GM23338 (cell line): ENCODE measurements at regions not wholly inside any gene's neighbourhood (a gene's known extent, or its start where the extent isn't known, plus 50 kb on each side); places are given as distances from the start of the nearest gene placed in this dataset.

Experiments used
- ATAC-seq: fragments of 200-7000 bp; cut with Tn5 transposase; 3 replicates; pipeline ENCODE4 v1.9.1; 2020
- DNase-seq: peaks from one replicate; pipeline ENCODE4 v3.0.0-alpha.2; 2015; ENCODE audit warnings: low spot score
- H2AFZ ChIP-seq: fragments of 200-600 bp; sonication (generic); 2 replicates; pipeline ENCODE4 v1.8.0; 2016; ENCODE audit warnings: antibody characterized with exemption, mild to moderate bottlenecking, moderate library complexity
- H3F3A ChIP-seq: fragments of 200-600 bp; sonication (generic); replicated peaks from 2 replicates; pipeline ENCODE4 v1.8.0; 2017; ENCODE audit warnings: antibody characterized with exemption, mixed run types, low read depth
- H3K27ac ChIP-seq: fragments of 200-600 bp; sonication (generic); 2 replicates; pipeline ENCODE4 v1.6.1; 2016; ENCODE audit warnings: low read depth
- H3K27me3 ChIP-seq: fragments of 200-600 bp; sonication (generic); 2 replicates; pipeline ENCODE4 v1.8.0; 2016; ENCODE audit warnings: mild to moderate bottlenecking, mixed run types, moderate library complexity; ENCODE audit not compliant: insufficient read depth
- H3K36me3 ChIP-seq: fragments of 200-600 bp; sonication (generic); 2 replicates; pipeline ENCODE4 v1.8.0; 2016; ENCODE audit warnings: mild to moderate bottlenecking; ENCODE audit not compliant: insufficient read depth
- H3K4me1 ChIP-seq: fragments of 200-600 bp; sonication (generic); 2 replicates; pipeline ENCODE4 v1.8.0; 2016; ENCODE audit warnings: mild to moderate bottlenecking, moderate library complexity; ENCODE audit not compliant: insufficient read depth
- H3K4me2 ChIP-seq: fragments of 200-600 bp; sonication (generic); 2 replicates; pipeline ENCODE4 v1.7.1; 2017; ENCODE audit warnings: mixed run types
- H3K4me3 ChIP-seq: fragments of 200-600 bp; sonication (generic); 2 replicates; pipeline ENCODE4 v1.6.1; 2016; ENCODE audit warnings: mixed run types
- H3K79me2 ChIP-seq: fragments of 200-600 bp; sonication (generic); replicated peaks from 2 replicates; pipeline ENCODE4 v1.8.0; 2017; ENCODE audit warnings: mild to moderate bottlenecking; ENCODE audit not compliant: insufficient read depth
- H3K9me2 ChIP-seq: fragments of 200-600 bp; sonication (generic); 2 replicates; pipeline ENCODE4 v1.8.0; 2017; ENCODE audit not compliant: insufficient read depth
- H4K20me1 ChIP-seq: fragments of 200-600 bp; sonication (generic); replicated peaks from 2 replicates; pipeline ENCODE4 v1.8.0; 2017; ENCODE audit warnings: mild to moderate bottlenecking; ENCODE audit not compliant: insufficient read depth
- H3K27ac Mint-ChIP-seq: 2 replicates; pipeline ENCODE4 v1.8.0; 2020; ENCODE audit warnings: inconsistent platforms, mild to moderate bottlenecking, moderate library complexity, mixed read lengths
- H3K27me3 Mint-ChIP-seq: 3 replicates; pipeline ENCODE4 v1.8.0; 2022; ENCODE audit warnings: low read depth, mild to moderate bottlenecking, moderate library complexity, mixed read lengths, inconsistent platforms; ENCODE audit not compliant: insufficient read depth, poor library complexity
- H3K36me3 Mint-ChIP-seq: 3 replicates; pipeline ENCODE4 v1.8.0; 2021; ENCODE audit warnings: low read depth, mild to moderate bottlenecking, inconsistent platforms, moderate library complexity, mixed read lengths
- H3K4me1 Mint-ChIP-seq: 3 replicates; pipeline ENCODE4 v1.8.0; 2020; ENCODE audit warnings: mild to moderate bottlenecking, inconsistent platforms, mixed read lengths
- H3K4me3 Mint-ChIP-seq: 3 replicates; pipeline ENCODE4 v1.8.0; 2021; ENCODE audit warnings: moderate library complexity, mild to moderate bottlenecking, inconsistent platforms, mixed read lengths
- H3K9me3 Mint-ChIP-seq: 3 replicates; pipeline ENCODE4 v1.8.0; 2020; ENCODE audit warnings: moderate library complexity, mild to moderate bottlenecking, inconsistent platforms, mixed read lengths
- ETS1 ChIP-seq: IDR thresholded peaks from 2 replicates; pipeline ENCODE4 v1.6.1; 2016; ENCODE audit warnings: antibody characterized with exemption
- JUNB ChIP-seq: IDR thresholded peaks from one replicate; pipeline ENCODE4 v1.6.1; 2016; ENCODE audit warnings: antibody characterized with exemption; ENCODE audit not compliant: unreplicated experiment
- POLR2AphosphoS5 ChIP-seq: IDR thresholded peaks from 2 replicates; pipeline ENCODE4 v1.6.1; 2016; ENCODE audit warnings: antibody characterized with exemption, low read depth
- STAT1 ChIP-seq: IDR thresholded peaks from one replicate; pipeline ENCODE4 v1.6.1; 2016; ENCODE audit warnings: antibody characterized with exemption; ENCODE audit not compliant: unreplicated experiment
- TF ChIP-seq, protein P1 (sequence below): fragments of 250-450 bp; sonication (Bioruptor Pico); IDR thresholded peaks from 2 replicates; pipeline ENCODE4 v1.5.0; 2020; ENCODE audit warnings: mild to moderate bottlenecking, moderate library complexity

DNA sequence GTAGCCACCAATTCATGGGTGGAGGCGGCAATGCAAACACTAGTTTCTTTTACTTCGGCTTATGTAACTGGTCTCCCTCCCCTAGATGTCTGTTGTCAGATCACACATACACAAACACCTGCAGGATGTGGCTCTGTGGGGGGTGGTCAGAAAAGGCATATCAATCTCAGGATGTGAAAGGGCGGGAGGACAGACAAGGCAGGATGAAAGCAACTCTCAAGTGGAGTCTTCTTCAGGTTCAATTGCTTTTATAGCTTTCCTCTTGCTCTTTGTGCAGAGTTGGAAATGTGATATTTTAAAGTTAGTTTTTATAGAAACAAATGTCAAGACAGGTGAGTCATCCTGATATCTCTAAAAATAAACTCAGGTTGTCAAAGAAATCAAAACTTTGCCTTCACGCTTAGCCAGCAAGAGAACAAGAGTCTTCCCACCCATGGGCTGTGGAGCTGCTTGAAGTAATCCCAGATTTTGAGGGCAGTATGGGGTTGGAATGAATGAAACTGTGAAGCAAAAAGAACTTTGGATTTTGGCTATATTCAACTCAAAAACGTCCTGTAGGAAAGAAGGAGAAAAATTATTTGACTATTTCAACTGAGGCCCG lies 423.4 kb downstream of the GUCY1A2 start:
- Histone ChIP-seq H2AFZ (no peak overlapping the region), H4K20me1 (no peaks in the 10 kb centered on the region), H3K79me2 (no peaks in the 10 kb centered on the region), H3K4me3 (no peak overlapping the region), H3K4me2 (peak overlapping the region; percentile 52; the same call in 1 of the 2 replicates), H3K36me3 (no peaks in the 10 kb centered on the region), H3K27ac (no peak overlapping the region), H3F3A (no peaks in the 10 kb centered on the region), H3K27me3 (no peaks in the 10 kb centered on the region), H3K4me1 (peaks cover 15% of the 10 kb centered on the region), H3K9me2 (peaks cover 10% of the 10 kb centered on the region)
- H3K4me1 Mint-ChIP-seq = peaks cover 20% of the 10 kb centered on the region; the same call in 2 of the 3 replicates
- H3K4me3 Mint-ChIP-seq = no peak overlapping the region
- TF ChIP-seq STAT1 (no peak), ETS1 (peak; percentile 42; the same call in 1 of the 2 replicates), POLR2AphosphoS5 (no peak), JUNB (no peak)
- TF ChIP-seq, protein P1, sequence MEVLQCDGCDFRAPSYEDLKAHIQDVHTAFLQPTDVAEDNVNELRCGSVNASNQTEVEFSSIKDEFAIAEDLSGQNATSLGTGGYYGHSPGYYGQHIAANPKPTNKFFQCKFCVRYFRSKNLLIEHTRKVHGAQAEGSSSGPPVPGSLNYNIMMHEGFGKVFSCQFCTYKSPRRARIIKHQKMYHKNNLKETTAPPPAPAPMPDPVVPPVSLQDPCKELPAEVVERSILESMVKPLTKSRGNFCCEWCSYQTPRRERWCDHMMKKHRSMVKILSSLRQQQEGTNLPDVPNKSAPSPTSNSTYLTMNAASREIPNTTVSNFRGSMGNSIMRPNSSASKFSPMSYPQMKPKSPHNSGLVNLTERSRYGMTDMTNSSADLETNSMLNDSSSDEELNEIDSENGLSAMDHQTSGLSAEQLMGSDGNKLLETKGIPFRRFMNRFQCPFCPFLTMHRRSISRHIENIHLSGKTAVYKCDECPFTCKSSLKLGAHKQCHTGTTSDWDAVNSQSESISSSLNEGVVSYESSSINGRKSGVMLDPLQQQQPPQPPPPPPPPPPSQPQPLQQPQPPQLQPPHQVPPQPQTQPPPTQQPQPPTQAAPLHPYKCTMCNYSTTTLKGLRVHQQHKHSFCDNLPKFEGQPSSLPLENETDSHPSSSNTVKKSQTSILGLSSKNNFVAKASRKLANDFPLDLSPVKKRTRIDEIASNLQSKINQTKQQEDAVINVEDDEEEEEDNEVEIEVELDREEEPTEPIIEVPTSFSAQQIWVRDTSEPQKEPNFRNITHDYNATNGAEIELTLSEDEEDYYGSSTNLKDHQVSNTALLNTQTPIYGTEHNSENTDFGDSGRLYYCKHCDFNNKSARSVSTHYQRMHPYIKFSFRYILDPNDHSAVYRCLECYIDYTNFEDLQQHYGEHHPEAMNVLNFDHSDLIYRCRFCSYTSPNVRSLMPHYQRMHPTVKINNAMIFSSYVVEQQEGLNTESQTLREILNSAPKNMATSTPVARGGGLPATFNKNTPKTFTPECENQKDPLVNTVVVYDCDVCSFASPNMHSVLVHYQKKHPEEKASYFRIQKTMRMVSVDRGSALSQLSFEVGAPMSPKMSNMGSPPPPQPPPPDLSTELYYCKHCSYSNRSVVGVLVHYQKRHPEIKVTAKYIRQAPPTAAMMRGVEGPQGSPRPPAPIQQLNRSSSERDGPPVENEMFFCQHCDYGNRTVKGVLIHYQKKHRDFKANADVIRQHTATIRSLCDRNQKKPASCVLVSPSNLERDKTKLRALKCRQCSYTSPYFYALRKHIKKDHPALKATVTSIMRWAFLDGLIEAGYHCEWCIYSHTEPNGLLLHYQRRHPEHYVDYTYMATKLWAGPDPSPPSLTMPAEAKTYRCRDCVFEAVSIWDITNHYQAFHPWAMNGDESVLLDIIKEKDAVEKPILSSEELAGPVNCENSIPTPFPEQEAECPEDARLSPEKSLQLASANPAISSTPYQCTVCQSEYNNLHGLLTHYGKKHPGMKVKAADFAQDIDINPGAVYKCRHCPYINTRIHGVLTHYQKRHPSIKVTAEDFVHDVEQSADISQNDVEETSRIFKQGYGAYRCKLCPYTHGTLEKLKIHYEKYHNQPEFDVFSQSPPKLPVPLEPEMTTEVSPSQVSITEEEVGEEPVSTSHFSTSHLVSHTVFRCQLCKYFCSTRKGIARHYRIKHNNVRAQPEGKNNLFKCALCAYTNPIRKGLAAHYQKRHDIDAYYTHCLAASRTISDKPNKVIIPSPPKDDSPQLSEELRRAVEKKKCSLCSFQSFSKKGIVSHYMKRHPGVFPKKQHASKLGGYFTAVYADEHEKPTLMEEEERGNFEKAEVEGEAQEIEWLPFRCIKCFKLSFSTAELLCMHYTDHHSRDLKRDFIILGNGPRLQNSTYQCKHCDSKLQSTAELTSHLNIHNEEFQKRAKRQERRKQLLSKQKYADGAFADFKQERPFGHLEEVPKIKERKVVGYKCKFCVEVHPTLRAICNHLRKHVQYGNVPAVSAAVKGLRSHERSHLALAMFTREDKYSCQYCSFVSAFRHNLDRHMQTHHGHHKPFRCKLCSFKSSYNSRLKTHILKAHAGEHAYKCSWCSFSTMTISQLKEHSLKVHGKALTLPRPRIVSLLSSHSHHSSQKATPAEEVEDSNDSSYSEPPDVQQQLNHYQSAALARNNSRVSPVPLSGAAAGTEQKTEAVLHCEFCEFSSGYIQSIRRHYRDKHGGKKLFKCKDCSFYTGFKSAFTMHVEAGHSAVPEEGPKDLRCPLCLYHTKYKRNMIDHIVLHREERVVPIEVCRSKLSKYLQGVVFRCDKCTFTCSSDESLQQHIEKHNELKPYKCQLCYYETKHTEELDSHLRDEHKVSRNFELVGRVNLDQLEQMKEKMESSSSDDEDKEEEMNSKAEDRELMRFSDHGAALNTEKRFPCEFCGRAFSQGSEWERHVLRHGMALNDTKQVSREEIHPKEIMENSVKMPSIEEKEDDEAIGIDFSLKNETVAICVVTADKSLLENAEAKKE (CRISPR knock-in tag) = 0 out of 2 replicates have a peak, but pooled peaks have one; percentile 6
- H3K9me3 Mint-ChIP-seq = peaks cover 5% of the 10 kb centered on the region; the same call in 1 of the 3 replicates
- no peak overlapping the region for H3K27ac Mint-ChIP-seq
- DNase-seq = peak; percentile 52
- peaks cover 5% of the 10 kb centered on the region; the same call in 1 of the 3 replicates for H3K36me3 Mint-ChIP-seq
- no peak for ATAC-seq
- no peaks in the 10 kb centered on the region for H3K27me3 Mint-ChIP-seq
